ENCODE measurements at regions not wholly inside any gene's neighbourhood (a gene's known extent, or its start where the extent isn't known, plus 50 kb on each side); places are given as distances from the start of the nearest gene placed in this dataset.
A peak's percentile ranks its signal among the peaks of the same experiment; 100 is the strongest.

DNA sequence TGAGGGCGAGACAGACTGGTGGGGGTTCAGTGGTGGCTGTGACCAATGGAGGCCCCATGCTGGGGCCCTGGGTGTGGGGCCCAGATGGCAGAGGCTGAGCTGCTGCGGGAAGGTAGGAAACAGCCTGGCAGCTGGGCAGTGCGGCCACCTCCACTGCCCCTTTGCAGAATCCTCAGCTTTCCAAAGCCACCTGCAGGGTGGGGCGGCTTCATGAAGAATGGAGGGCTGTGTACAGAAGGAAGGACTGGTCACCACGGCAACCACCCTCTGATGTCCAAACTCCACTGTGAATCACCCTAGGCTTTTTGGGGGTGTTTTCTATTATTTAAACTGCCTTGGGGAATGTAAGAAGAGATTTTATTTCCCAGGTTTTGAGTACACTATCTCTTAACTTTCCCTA, 166.3 kb upstream of the NAV2 start:
- DNase-seq (no peak), ATAC-seq (peak in 1 of 2 donors; percentile 13)
- intact Hi-C loops (cut with DNase I), result loop anchor here in 1 of 2 donors (10.0 kb wide), 1 partner anchor 82 kb away; no protein-coding TSS in a partner anchor

DNA sequence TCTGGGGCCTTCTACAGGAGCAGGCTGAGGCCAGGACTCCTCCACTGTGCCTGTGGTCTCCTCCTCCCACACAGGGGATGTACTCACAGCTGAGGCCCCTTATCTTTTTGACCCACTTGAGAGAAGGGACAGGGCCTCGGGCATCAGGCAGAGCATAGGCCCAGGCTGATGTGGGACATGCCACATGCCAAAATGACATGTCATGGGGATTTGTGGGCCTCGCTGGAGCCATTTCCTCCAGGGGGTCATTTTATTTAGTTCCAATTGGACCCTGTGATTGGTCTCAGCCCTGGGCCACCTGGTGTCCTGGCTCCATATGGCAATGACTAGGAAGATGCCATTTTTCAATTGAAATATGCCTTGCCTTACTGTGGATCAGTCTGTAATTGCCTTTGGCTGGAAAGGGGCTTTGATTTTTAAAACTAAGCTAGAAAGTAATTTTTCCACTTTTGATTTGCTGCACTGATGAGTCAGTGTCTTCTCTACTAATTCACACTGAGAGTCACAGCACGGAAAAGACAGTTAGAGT, 171.1 kb upstream of the NAV2 start:
- intact Hi-C loops (cut with DNase I), result loop anchor here in 1 of 2 donors (10.0 kb wide), 1 partner anchor 77 kb away; no protein-coding TSS in a partner anchor
- no peak for DNase-seq
- ATAC-seq, result peak in 1 of 2 donors; percentile 60

DNA sequence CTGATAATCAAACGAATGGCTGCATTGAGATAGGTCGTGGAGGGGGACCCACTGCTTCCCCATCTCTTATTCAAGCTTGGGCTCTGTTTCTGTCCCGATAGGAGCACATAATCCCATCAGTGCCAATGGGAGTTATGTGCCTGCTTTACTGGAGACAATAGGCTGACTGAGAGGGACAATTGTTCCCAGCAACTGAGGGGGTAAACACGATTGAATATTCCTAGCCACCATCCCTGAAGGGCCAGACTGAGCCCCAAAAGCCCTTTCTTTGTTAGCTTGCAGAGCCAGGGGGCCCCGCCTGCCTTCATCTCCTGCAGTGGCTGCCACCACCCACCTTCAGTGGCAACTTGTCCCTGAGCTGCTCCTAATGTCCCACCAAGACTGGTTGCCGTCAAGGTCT, 172.8 kb upstream of the NAV2 start:
- ATAC-seq (no peak), DNase-seq (no peak)
- intact Hi-C loops (cut with DNase I), result loop anchor here in 1 of 2 donors (10.0 kb wide), 1 partner anchor 75 kb away; no protein-coding TSS in a partner anchor

DNA sequence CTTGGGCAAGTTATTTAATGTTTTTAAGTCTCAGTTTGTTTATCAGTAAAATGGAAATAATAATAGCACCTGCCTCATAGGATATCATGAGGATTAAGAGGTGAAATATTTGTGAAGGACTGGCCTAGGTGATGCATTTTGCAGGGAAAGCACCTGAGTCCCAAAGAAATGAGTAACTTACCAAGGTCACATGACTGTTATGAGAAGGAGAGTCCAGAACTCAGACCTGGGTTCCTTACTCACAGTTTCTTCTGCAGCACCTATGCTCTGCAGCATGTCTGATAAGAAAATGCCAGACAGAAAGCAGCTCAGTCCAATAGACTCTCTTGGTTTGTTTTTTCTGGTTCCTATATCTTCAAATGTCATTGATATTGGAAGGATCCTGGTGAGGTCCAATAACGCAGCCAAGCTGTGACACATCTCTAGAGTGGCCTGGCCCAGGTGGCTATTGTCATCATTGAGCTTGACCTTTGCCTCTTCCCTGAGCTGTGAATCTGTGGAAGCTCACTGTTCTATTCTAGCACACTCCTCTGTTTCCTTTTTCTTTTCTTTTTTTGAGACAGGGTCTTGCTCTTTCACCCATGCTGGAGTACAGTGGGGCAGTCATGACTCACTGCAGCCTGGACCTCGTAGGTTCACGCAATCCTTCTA, 174.7 kb upstream of the NAV2 start:
- ATAC-seq (no peak), DNase-seq (no peak)
- intact Hi-C loops (cut with DNase I), result no loop called here

DNA sequence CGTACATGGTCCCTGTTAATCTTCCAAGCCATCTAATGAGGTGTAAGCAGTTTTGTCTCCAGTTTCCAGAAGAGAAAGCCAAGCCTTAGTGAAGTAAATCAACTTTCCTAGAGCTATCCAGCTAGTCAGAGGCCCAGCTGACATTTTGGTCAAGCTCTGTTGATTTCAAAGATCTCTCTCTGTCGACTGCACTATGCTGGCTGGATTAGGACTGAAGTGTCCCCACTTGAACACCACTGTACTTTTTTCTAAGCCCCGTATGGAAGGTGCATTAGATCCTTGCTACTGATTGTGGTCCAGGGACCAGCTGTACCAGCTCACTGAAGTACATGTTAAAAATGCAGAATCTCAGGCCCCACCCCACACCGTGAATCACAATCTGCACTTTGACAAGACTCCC, 176.5 kb upstream of the NAV2 start:
- intact Hi-C loops (cut with DNase I), result no loop called here
- DNase-seq (no peak), ATAC-seq (no peak)

DNA sequence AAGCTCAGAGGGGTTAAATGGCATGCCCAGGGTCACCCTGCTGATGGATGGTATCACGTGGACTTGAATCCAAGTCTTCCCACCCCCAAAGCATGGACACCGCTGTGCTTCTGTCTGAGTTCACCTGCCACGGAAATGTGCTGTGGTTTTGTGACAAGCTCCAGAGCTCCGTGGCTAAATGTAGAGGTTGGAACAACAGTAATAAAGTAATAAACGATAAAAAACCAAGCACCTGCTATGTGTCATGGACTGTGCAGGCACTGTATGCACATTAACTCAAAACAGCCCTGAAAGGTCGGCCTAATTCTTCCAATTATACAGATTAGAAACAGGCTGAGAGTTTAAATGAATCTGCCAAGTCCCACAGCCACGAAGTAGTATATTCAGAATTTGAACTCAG, 182.1 kb upstream of the NAV2 start:
- intact Hi-C loops (cut with DNase I), result no loop called here
- ATAC-seq (no peak), DNase-seq (no peak)

DNA sequence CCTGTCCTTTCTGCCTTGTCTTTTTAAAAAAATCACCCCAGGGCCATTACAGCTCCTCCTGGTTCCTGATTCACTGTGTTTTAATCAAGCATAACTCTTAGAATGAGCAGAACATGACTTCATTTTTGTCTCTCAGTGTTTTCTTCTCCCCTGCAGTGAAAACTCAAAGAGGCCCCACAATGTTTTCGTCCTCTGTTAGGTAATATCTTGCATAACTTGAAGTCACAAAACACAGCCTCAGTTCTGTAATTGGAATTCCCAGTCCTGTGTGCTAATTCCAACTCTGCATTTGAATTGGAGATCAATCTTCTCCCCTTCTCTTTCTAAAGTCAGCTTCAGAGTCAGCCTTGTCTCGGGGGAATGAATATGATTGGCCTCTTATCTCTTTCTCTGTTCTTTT, 186.5 kb upstream of the NAV2 start:
- intact Hi-C loops (cut with DNase I), result no loop called here
- DNase-seq (no peak), ATAC-seq (no peak)

DNA sequence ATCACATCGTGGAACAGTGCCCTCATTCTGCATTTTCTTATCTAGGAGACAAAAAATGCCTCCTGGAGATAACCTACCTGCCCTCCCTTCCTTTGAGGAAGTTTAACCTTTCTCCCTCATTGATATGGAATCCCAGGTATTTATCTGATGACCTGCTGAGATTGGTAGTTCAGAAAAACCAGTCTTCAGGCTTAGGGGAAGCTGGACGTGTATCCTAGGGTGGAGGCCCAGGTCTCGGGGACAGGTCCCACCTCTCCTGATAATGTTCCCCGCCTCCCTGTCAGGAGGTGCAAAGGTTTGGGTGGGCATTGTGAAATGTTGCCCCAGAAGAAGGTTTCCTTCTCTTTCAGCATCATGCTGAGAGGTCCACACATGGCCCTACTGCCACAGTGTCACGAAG, 186.9 kb upstream of the NAV2 start:
- intact Hi-C loops (cut with DNase I), result no loop called here
- ATAC-seq (no peak), DNase-seq (no peak)

DNA sequence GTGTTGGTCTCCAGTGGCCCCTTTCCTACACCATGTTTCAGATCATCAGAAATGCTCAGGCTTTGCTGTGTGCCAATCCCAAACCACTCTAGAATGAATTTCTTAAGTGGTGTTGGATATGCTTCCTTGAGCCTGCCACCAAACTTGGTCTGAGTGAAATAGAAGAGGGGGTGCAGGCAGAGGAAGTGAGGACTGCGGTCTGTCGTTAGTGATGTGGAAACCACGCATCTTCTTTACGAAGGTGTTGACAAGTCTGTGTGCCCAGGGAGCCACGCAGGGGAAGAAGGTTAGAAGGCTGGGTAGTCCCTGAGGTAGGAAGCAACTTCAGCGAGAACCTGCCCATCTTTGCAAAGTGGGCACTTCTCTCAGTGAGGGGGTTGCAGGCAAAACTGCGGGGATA, 187.4 kb upstream of the NAV2 start:
- ATAC-seq (no peak), DNase-seq (no peak)
- intact Hi-C loops (cut with DNase I), result no loop called here

DNA sequence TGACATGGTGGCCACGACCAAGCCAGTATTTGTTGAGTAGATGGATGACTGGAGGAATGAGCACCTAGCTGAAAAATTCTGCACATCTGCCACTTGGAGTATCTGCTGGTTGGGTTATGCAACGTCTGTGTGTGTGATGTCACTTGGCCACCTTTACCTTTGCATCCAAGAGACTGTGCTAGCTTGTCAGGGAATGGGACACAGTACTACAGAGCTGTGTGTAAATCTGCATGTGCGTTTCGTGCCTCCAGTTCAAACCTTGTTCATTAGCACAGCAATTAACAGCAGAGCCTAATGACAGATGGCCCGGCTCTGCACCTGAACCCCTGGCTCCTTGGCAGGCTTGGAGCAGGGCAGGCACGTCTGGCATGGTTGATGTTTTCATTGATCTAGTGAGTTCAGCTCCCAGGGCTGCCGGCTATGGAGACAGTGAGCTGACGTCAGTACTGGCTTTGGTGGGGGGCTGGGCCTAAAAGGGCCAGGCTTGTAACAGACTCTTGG, 188.4 kb upstream of the NAV2 start:
- DNase-seq (no peak), ATAC-seq (no peak)
- intact Hi-C loops (cut with DNase I), result no loop called here

DNA sequence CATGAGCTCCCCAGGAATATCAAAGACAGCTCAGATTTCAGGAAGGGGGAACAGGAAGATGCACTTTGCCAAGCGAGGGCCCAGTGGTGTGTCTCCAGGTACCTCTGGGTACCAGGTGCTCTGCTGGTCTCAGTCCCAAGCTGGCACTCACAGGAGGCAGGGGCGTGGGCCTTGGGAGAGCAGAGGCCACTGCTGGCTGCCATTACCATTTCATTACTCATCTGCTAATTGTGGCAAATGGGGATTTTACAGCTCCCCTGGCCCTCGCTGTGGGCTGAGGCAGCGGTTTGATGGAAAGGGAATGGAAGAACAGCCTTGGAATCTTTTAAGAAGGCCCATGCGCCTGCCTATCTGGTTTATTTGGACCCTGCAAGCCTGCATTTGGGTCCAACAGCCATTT, 192.0 kb upstream of the NAV2 start:
- intact Hi-C loops (cut with DNase I), result no loop called here
- DNase-seq (no peak), ATAC-seq (no peak)

DNA sequence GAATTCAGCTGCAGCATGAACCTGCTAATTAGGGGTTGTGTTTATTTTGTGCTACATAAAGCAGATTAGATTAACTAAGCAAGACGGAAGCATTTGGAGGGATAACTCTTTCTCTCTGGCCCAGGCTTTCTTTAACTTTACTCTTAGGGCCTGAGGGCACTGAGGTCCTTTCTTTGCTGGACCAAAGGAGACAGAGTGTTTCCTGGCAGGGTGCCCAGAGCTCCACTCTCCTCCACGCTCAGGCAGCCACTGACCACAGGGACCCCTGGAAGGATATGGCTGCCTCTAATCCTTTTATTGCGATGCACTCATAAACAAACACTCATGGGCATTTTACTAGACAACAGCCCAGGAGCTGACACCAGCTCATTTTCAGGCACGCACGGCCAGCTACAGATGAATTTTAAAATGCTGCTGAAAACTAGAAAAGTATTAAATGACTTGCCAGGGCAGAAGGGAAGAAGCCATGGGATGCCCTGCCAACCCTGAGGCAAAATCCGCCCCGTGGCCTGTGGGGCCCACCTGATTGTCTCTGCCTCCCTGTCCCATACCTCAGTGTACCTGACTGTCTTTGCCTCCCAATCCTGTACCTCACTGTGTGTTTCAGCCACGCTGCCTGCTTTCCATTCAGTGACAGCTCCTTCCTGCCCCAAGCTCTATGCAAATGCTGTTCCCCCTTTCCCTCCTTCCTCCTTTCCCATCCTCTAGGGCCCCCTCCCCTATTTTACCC, 192.6 kb upstream of the NAV2 start:
- ATAC-seq, result peak; percentile 47 to 67
- intact Hi-C loops (cut with DNase I), result no loop called here
- DNase-seq, result peak; percentile 63

DNA sequence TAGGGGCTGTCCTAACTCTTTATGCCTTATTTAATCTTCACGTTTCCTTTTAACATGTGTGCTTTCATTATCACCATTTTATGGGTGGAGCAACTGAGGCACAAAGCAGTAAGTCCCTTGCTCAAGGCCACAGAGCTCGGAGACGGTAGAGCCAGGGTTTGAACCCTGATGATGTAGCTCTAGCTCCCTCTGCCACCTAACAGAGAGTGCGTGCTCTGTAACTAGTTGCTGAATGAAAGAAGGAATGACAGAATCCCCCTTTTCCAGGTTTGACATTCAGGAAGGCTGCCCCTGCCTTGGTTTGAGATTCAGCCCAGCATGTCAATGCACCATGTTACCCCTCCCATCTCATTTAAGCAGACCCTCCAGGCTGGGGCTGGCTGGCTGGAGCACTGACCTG, 193.3 kb upstream of the NAV2 start:
- DNase-seq (no peak), ATAC-seq (no peak)
- intact Hi-C loops (cut with DNase I), result no loop called here

DNA sequence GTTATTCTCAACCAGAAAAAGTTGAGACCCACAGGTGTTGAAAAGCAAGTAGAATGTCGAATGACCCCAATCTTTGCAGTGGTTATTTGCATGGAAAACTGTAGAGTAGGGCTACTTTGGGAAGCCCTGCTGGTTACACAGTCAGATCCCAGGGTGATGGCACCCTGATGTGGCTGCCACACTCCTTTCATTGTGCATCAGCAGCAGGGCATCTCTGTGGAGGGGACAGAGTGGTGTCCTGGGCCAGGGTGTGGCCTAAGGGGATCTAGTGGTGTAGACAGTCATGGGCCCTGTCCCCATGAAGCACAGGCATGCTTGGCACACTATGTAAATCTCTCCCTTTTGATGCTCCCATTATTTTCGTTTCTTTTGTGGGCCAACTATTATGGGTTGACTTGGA, 199.4 kb upstream of the NAV2 start:
- intact Hi-C loops (cut with DNase I), result no loop called here
- DNase-seq, result no peak
- no peak for ATAC-seq

DNA sequence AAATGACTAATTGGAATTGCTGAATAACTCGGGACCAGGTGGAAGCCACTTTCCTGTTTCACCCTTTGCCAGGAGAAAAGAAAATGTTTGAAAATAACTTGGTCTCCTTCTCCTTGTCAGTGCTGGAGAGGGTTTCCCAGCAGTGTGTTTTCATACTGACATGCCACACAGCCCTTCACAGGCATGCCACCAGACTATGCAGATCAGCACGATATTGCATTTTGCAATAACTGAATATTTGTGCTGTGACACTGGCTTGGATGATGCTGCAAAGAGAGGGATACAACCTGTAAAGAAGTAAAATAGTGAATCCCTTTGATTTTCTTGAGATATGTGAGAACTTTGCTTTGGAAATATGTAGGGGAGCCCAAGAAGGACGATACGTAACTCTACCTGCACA, 200.0 kb upstream of the NAV2 start:
- ATAC-seq (no peak), DNase-seq (no peak)
- intact Hi-C loops (cut with DNase I), result no loop called here

DNA sequence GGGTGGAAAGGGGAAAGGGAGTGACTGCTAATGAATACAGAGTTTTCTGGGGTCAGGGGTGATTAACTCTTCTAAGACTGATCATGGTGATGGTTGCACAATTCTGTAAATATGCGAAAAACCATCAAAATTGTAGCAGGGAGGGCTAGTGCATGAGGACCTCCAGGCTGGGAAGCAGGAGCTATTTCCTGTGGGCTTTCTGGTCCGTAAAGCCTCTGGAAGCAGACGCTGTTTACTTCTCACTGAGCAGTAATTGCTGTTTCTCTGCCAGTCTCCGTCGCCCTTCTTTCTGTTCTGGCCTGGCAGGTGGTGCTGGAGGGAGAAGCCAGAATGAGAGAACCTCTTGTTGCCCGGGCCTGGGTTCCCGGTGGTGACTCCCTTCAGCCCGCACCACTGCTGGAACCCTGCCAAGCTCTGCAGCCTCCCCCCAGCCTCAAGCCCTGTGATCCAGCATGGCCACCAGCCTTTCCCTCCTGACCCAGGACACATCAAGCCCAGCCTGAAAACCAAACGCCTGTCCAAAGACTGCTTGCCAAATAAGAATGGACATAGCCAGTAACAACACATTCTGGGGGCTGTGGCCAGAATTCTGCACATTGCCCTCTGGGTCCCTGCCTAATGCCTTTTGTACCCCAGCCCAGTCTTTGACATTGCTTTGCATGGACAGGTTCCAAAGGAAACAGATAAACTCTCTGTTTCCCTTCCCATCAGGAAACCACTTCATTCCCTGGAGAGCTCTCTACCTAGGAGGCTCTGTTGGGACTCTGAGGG, 201.0 kb upstream of the NAV2 start:
- DNase-seq (peak; percentile 69), ATAC-seq (peak; percentile 85 to 91)
- intact Hi-C loops (cut with DNase I), result no loop called here

DNA sequence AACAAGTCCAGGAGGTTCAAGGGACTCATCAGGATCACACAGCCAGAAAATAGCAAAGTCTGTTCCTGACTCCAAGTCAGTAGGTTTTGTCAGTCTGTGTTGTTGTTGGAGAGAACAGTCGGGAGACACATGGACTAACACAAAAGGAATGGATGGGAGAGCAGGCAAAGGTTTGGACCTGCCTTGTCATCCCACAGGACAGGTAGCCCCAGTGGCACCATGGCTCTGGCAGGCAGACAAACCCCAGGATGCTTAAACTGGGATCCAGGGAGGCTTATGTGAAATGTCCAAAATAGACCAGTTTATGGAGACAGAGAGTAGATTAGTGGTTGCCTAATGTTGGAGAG, 201.6 kb upstream of the NAV2 start:
- ATAC-seq, result peak in 1 of 2 donors; percentile 17
- no peak for DNase-seq
- intact Hi-C loops (cut with DNase I), result no loop called here

DNA sequence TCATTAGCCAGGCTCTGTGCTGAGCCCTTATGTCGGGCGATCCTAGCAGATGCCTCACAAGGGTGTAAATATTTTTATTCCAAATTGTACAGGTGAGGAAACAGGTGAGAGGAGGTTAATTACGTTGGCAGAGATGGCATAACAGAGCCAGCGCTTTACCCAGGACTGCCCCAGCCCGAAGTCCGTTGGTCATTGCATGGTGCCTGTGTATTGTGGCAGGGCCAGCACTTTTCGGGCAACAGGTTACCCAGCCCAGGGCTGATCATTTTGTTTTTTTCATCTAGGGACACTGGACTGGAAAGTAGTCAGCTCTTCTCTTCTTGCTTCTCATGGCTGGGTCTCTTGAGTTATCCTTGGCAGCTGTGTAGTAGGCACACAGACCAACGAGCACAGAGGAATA, 202.2 kb upstream of the NAV2 start:
- DNase-seq, result no peak
- intact Hi-C loops (cut with DNase I), result no loop called here
- no peak for ATAC-seq

DNA sequence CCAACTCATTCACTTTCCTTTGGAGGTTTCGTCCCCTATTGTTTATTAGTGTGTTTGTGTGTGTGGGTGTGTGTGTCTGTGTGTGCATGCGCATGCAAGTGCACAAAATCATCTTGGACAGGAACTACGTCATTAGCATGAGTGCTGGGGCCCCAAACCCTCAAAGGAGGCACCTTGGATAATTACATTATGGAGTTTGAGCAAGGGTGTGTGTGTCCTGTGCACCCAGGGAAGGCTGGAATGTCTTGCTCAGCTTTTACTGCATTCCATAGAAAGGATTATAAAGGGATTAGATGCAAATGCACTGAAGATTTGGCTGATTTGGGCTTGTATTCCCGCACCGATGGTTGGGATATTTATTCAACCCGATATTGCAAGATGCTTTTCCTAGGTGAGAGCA, 203.4 kb upstream of the NAV2 start:
- intact Hi-C loops (cut with DNase I), result no loop called here
- no peak for DNase-seq
- no peak for ATAC-seq

DNA sequence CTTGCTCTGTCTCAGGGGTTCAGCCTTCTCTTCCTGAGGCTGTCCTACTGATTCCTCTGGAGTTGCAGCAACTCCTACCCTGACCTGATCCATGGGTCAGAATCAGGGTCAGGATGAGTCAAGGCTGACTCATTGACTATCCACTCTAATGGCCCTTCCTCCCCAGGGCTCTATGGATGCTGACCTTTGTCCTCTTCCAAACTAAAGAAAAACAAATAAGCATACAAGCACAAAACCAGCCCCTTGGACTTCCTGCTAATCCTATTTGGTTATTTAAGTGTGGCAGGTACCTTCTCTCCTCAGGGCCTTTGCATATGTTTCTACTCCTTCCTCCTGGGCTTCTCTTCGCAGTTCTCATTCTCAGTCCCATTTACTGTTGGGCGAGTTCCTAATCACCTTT, 204.5 kb upstream of the NAV2 start:
- DNase-seq (no peak), ATAC-seq (peak in 1 of 2 donors; percentile 72)
- intact Hi-C loops (cut with DNase I), result no loop called here

Data from left cardiac atrium (tissue), 4 donors.